ENCODE measurements at regions not wholly inside any gene's neighbourhood (a gene's known extent, or its start where the extent isn't known, plus 50 kb on each side); places are given as distances from the start of the nearest gene placed in this dataset.

GRCh38 chr9:80836013-80836412, 853.3 kb downstream of the TLE1 start:
- Histone ChIP-seq H3K9me3 (replicated peaks; ENCODE audit: insufficient read depth, low read length) (no peaks in the 10 kb centered on the region), H4K20me1 (ENCODE audit: insufficient read depth, low read length) (no peaks in the 10 kb centered on the region), H2AFZ (ENCODE audit: low read length) (no peak overlapping the region), H3F3A (ENCODE audit: insufficient read depth, low read length) (no peaks in the 10 kb centered on the region), H3K27me3 (replicated peaks; ENCODE audit: insufficient read depth, low read length) (no peaks in the 10 kb centered on the region), H3K27ac (ENCODE audit: low read length) (no peak overlapping the region), H3K4me3 (ENCODE audit: low read length) (no peak overlapping the region), H3K9ac (ENCODE audit: low read length) (no peak overlapping the region), H3K4me1 (ENCODE audit: low read length) (no peaks in the 10 kb centered on the region), H3K4me2 (ENCODE audit: low read depth, low read length) (no peak overlapping the region), H3K36me3 (replicated peaks; ENCODE audit: insufficient read depth, low read length) (no peaks in the 10 kb centered on the region), H3K9me2 (replicated peaks; ENCODE audit: insufficient read depth, low read length) (no peaks in the 10 kb centered on the region), H3K79me2 (ENCODE audit: low read length) (no peaks in the 10 kb centered on the region)
- no peak for DNase-seq
- TF ChIP-seq EZH2 (optimal IDR thresholded peaks at IDR 0.05; ENCODE audit: low read depth, low read length) (no peak), EZH2phosphoT487 (IDR thresholded peaks at IDR 0.05; ENCODE audit: low read length) (no peak)
- TF ChIP-seq, protein P1, sequence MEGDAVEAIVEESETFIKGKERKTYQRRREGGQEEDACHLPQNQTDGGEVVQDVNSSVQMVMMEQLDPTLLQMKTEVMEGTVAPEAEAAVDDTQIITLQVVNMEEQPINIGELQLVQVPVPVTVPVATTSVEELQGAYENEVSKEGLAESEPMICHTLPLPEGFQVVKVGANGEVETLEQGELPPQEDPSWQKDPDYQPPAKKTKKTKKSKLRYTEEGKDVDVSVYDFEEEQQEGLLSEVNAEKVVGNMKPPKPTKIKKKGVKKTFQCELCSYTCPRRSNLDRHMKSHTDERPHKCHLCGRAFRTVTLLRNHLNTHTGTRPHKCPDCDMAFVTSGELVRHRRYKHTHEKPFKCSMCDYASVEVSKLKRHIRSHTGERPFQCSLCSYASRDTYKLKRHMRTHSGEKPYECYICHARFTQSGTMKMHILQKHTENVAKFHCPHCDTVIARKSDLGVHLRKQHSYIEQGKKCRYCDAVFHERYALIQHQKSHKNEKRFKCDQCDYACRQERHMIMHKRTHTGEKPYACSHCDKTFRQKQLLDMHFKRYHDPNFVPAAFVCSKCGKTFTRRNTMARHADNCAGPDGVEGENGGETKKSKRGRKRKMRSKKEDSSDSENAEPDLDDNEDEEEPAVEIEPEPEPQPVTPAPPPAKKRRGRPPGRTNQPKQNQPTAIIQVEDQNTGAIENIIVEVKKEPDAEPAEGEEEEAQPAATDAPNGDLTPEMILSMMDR (IDR thresholded peaks at IDR 0.05; ENCODE audit: low read length): no peak

GRCh38 chr9:80831751-80832150, 857.6 kb downstream of the TLE1 start:
- H4K20me1 ChIP-seq (ENCODE audit: insufficient read depth, low read length): no peaks in the 10 kb centered on the region
- no peak overlapping the region for H3K4me3 ChIP-seq (ENCODE audit: low read length)
- no peaks in the 10 kb centered on the region for H3K36me3 ChIP-seq (replicated peaks; ENCODE audit: insufficient read depth, low read length)
- no peak overlapping the region for H3K4me2 ChIP-seq (ENCODE audit: low read depth, low read length)
- no peak for TF ChIP-seq EZH2phosphoT487 (IDR thresholded peaks at IDR 0.05; ENCODE audit: low read length)
- TF ChIP-seq, protein P1 (IDR thresholded peaks at IDR 0.05; ENCODE audit: low read length): no peak
- no peak for TF ChIP-seq EZH2 (optimal IDR thresholded peaks at IDR 0.05; ENCODE audit: low read depth, low read length)
- DNase-seq: no peak
- no peak overlapping the region for H3K9ac ChIP-seq (ENCODE audit: low read length)
- H3K9me3 ChIP-seq (replicated peaks; ENCODE audit: insufficient read depth, low read length): no peaks in the 10 kb centered on the region
- H2AFZ ChIP-seq (ENCODE audit: low read length): no peak overlapping the region
- H3K27ac ChIP-seq (ENCODE audit: low read length): no peak overlapping the region
- H3K4me1 ChIP-seq (ENCODE audit: low read length): no peaks in the 10 kb centered on the region
- H3K27me3 ChIP-seq (replicated peaks; ENCODE audit: insufficient read depth, low read length): no peaks in the 10 kb centered on the region
- H3F3A ChIP-seq (ENCODE audit: insufficient read depth, low read length): no peaks in the 10 kb centered on the region
- no peaks in the 10 kb centered on the region for H3K79me2 ChIP-seq (ENCODE audit: low read length)
- no peaks in the 10 kb centered on the region for H3K9me2 ChIP-seq (replicated peaks; ENCODE audit: insufficient read depth, low read length)

DNA sequence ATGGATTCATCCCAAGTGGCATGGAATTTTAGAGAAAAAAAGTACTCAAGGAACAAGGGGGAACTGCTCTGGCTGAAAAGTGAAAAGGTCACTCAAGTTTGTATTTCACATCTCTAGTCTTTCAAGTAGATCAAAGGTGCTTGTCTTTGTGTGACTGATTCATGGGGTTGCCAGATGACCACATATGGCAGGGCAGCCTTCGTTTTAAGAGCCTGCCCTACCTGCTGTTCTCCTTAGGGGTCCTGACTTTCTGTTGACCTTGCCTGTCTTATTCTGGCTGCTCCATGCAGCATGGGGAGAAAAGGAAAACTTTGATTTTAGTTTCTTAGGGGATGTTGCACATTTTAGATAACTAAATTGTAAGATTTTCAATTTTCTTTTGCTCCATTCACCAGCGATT, 877.7 kb downstream of the TLE1 start:
- Histone ChIP-seq H3K27ac (ENCODE audit: low read length) (no peak overlapping the region), H4K20me1 (ENCODE audit: insufficient read depth, low read length) (no peaks in the 10 kb centered on the region), H3K4me2 (ENCODE audit: low read depth, low read length) (no peak overlapping the region), H3K4me3 (ENCODE audit: low read length) (no peak overlapping the region), H3K9me3 (replicated peaks; ENCODE audit: insufficient read depth, low read length) (no peaks in the 10 kb centered on the region; the same call in 1 of the 2 replicates), H2AFZ (ENCODE audit: low read length) (no peak overlapping the region), H3K27me3 (replicated peaks; ENCODE audit: insufficient read depth, low read length) (no peaks in the 10 kb centered on the region), H3K4me1 (ENCODE audit: low read length) (no peaks in the 10 kb centered on the region), H3F3A (ENCODE audit: insufficient read depth, low read length) (no peaks in the 10 kb centered on the region), H3K9me2 (replicated peaks; ENCODE audit: insufficient read depth, low read length) (no peaks in the 10 kb centered on the region), H3K79me2 (ENCODE audit: low read length) (no peaks in the 10 kb centered on the region), H3K36me3 (replicated peaks; ENCODE audit: insufficient read depth, low read length) (no peaks in the 10 kb centered on the region), H3K9ac (ENCODE audit: low read length) (no peak overlapping the region)
- TF ChIP-seq, protein P1 (IDR thresholded peaks at IDR 0.05; ENCODE audit: low read length): no peak
- no peak for DNase-seq
